Spleen (tissue), 11 donors: ENCODE measurements at regions not wholly inside any gene's neighbourhood (a gene's known extent, or its start where the extent isn't known, plus 50 kb on each side); places are given as distances from the start of the nearest gene placed in this dataset.
"Not testable (repeated sequence)": the region's sequence is repeated elsewhere in the genome, so short reads cannot be mapped to it uniquely, and the experiment has no call there.

ENCODE experiments used
- DNase-seq: peaks from one replicate; pipeline ENCODE4 v3.0.0-alpha.2; 2020
- H3K27ac ChIP-seq, 8 donors: fragments of 200-600 bp; sonication (generic) in 7 of 8; 1 replicate in 4 of 8; 2 replicates in 4 of 8; pipeline versions ENCODE4 v1.5.0 to v1.8.0; 2016 to 2021; ENCODE audit warnings: inconsistent platforms in 4 of 8, mild to moderate bottlenecking in 4 of 8, moderate library complexity in 1 of 8
- H3K27me3 ChIP-seq, 7 donors: fragments of 200-600 bp; sonication (generic) in 6 of 7; replicated peaks in 1 of 7; 1 replicate in 4 of 7; 2 replicates in 3 of 7; pipeline versions ENCODE4 v1.5.0 to v1.8.0; 2016 to 2021; ENCODE audit warnings: inconsistent platforms in 3 of 7, mild to moderate bottlenecking in 1 of 7
- H3K36me3 ChIP-seq, 6 donors: fragments of 200-600 bp; sonication (generic) in 5 of 6; 1 replicate in 4 of 6; 2 replicates in 2 of 6; pipeline versions ENCODE4 v1.5.0 to v1.8.0; 2016 to 2021; ENCODE audit warnings: inconsistent platforms in 2 of 6
- H3K4me1 ChIP-seq, 6 donors: fragments of 200-600 bp; sonication (generic) in 5 of 6; 1 replicate in 3 of 6; 2 replicates in 3 of 6; pipeline versions ENCODE4 v1.5.0 to v1.8.0; 2016 to 2021; ENCODE audit warnings: inconsistent platforms in 3 of 6
- H3K4me3 ChIP-seq, 8 donors: fragments of 200-600 bp; sonication (generic) in 7 of 8; 1 replicate in 4 of 8; 2 replicates in 4 of 8; pipeline versions ENCODE4 v1.5.0 to v1.8.0; 2016 to 2021; ENCODE audit warnings: inconsistent platforms in 4 of 8, mild to moderate bottlenecking in 4 of 8, moderate library complexity in 2 of 8
- H3K9me3 ChIP-seq, 8 donors: fragments of 200-600 bp; sonication (generic) in 7 of 8; 1 replicate in 4 of 8; 2 replicates in 4 of 8; pipeline versions ENCODE4 v1.5.0 to v1.8.0; 2016 to 2021; ENCODE audit warnings: inconsistent platforms in 4 of 8
- POLR2A ChIP-seq, 3 donors: fragments of 450-650 bp; IDR thresholded peaks; one replicate each; pipeline ENCODE4 v1.5.1; 2017; ENCODE audit warnings: antibody characterized with exemption in 3 of 3, mild to moderate bottlenecking in 1 of 3
- POLR2AphosphoS5 ChIP-seq, 3 donors: sonication (generic); formaldehyde crosslinking; IDR thresholded peaks; one replicate each; pipeline ENCODE4 v1.5.1; 2017; ENCODE audit warnings: antibody characterized with exemption in 3 of 3
- WGBS, 5 donors: extraction: QIAGEN DNeasy Blood & Tissue Kit in 3 of 5; methylation state at CpG; one replicate each; pipeline versions ENCODE4 v1.1.5 to v1.1.7; 2013 to 2018; 5-methylcytosine and 5-hydroxymethylcytosine counted together
- intact Hi-C: fragments of 100-400 bp; cut with DNase I; formaldehyde crosslinking; loops from one replicate; pipeline ENCODE4 v1.15.0; 2023; ENCODE audit warnings: low total_unique reads
- TF ChIP-seq, protein P1 (sequence below), 11 experiments: fragments of 200-600 bp in 7 of 11; fragments of 450-650 bp in 4 of 11; sonication (generic) in 4 of 11; IDR thresholded peaks in 8 of 11; conservative IDR thresholded peaks in 3 of 11; 1 replicate in 7 of 11; 2 replicates in 4 of 11; pipeline versions ENCODE4 v1.4.0 to v1.8.0; 2016 to 2021; ENCODE audit warnings: antibody characterized with exemption in 11 of 11, inconsistent platforms in 4 of 11, mild to moderate bottlenecking in 1 of 11
- donor health status: healthy with polysubstance abuse.
- donor health status: DM: no; HTN: no; CAD: no; lungs with moderate emphysema.
- donor health status: DM: no; HTN: no; CAD: no.
- donor health status: Bipolar disorder and iron deficiency.
- donor health status: healthy.
- donor health status: DM: no; HTN: no; CAD: no.
- donor health status: DM: yes; HTN: yes; CAD: no.

- Histone ChIP-seq H3K4me3 (no peak overlapping the region), H3K4me1 (no peaks in the 10 kb centered on the region), H3K27me3 (no peaks in the 10 kb centered on the region), H3K36me3 (no peaks in the 10 kb centered on the region), H3K27ac (no peak overlapping the region), H3K9me3 (peaks cover 0 to 5% (median 0%) of the 10 kb centered on the region in 8 donors)
- WGBS, 5 donors: 88 to 98% (median 95%) methylated on average over 2 of the region's 2 CpGs
- no peak for TF ChIP-seq POLR2AphosphoS5 (IDR thresholded peaks at IDR 0.05)
- no peak for TF ChIP-seq POLR2A (IDR thresholded peaks at IDR 0.05)
- TF ChIP-seq, protein P1, sequence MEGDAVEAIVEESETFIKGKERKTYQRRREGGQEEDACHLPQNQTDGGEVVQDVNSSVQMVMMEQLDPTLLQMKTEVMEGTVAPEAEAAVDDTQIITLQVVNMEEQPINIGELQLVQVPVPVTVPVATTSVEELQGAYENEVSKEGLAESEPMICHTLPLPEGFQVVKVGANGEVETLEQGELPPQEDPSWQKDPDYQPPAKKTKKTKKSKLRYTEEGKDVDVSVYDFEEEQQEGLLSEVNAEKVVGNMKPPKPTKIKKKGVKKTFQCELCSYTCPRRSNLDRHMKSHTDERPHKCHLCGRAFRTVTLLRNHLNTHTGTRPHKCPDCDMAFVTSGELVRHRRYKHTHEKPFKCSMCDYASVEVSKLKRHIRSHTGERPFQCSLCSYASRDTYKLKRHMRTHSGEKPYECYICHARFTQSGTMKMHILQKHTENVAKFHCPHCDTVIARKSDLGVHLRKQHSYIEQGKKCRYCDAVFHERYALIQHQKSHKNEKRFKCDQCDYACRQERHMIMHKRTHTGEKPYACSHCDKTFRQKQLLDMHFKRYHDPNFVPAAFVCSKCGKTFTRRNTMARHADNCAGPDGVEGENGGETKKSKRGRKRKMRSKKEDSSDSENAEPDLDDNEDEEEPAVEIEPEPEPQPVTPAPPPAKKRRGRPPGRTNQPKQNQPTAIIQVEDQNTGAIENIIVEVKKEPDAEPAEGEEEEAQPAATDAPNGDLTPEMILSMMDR (IDR thresholded peaks at IDR 0.05 in 8 of 11, conservative IDR thresholded peaks at IDR 0.05 in 3 of 11): no peak
- DNase-seq: no peak
- intact Hi-C loops: no loop called here
Measured at GRCh38 chr4:96431094-96431493, 591.2 kb downstream of the PDHA2 start.

- no peak overlapping the region for H3K27ac ChIP-seq
- H3K4me1 ChIP-seq: no peaks in the 10 kb centered on the region
Measured at GRCh38 chr4:96448315-96448872, 608.5 kb downstream of the PDHA2 start.

DNA sequence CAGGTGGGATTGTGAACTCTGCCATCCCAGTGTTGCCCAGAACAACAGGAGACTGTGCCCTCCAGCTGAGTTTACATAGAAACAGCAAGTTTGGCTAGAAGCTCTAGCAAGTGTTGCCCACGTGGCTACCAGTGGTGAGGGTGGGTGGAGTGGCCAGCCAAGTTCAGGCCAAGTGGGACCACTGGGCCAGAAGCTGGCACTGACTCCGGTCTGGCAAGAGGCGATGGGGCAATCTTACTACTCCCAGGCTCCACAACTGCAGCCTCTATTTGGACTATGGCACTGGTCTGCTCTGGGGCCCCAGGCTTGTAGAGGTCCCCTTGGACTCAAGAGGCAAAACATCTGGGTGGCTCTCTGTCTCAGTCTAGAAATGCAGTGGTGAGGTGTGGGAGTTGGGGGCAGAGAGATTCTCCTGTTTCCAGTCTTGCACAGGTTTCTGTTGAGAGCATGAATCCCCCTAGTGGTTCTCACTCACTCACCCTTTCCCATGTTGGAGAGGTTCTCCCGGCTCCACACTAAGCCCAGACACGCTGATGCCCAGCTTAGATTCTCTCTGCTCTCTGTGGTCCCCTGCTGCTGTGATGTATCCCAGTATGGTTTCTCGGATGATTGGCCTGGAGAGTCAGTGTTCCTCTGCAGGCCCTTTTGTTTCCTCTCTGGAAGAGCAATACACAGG is 615.3 kb downstream of the PDHA2 start:
- peaks cover 0 to 34% (median 13%) of the 10 kb centered on the region in 8 donors for H3K9me3 ChIP-seq
- H3K27ac ChIP-seq: no peak overlapping the region
- no peak overlapping the region for H3K4me3 ChIP-seq
- no peaks in the 10 kb centered on the region for H3K36me3 ChIP-seq
- no peak for DNase-seq
- 75 to 85% (median 76%) methylated on average over 6 of the region's 6 CpGs for WGBS, 5 donors
- no peaks in the 10 kb centered on the region for H3K4me1 ChIP-seq
- intact Hi-C loops: no loop called here
- TF ChIP-seq, protein P1 (IDR thresholded peaks at IDR 0.05 in 8 of 11, conservative IDR thresholded peaks at IDR 0.05 in 3 of 11): no peak
- TF ChIP-seq POLR2A (IDR thresholded peaks at IDR 0.05): no peak
- no peak for TF ChIP-seq POLR2AphosphoS5 (IDR thresholded peaks at IDR 0.05)
- no peaks in the 10 kb centered on the region for H3K27me3 ChIP-seq

More at GRCh38 chr4:96448315-96448872, 608.5 kb downstream of the PDHA2 start:
- H3K36me3 ChIP-seq: no peaks in the 10 kb centered on the region
- no peaks in the 10 kb centered on the region for H3K27me3 ChIP-seq
- no peak for DNase-seq
- 66 to 71% (median 67%) methylated on average over 3 of the region's 3 CpGs for WGBS, 5 donors
- intact Hi-C loops: no loop called here
- no peak overlapping the region for H3K4me3 ChIP-seq
- TF ChIP-seq POLR2AphosphoS5 (IDR thresholded peaks at IDR 0.05) (no peak), POLR2A (IDR thresholded peaks at IDR 0.05) (no peak)
- TF ChIP-seq, protein P1 (IDR thresholded peaks at IDR 0.05 in 8 of 11, conservative IDR thresholded peaks at IDR 0.05 in 3 of 11): no peak
- H3K9me3 ChIP-seq: peaks cover 0 to 71% (median 51%) of the 10 kb centered on the region in 8 donors

DNA sequence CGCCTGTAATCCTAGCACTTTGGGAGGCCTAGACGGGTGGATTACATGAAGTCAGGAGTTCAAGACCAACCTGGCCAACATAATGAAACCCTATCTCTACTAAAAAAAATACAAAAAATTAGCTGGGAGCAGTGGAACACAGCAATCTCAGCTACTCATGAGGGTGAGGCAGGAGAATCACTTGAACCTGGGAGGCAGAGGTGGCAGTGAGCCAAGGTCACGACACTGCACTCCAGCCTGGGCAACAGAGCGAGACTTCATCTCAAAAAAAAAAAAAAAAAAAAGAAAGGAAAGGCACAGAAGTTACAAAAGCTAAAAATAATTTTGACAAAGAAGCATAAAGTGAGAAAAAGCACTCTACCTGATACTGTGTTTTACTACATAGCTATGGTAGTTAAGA is 618.1 kb downstream of the PDHA2 start:
- 73 to 93% (median 79%) methylated on average over 4 of the region's 4 CpGs for WGBS, 5 donors
- H3K36me3 ChIP-seq, DNase-seq, H3K4me3 ChIP-seq, H3K27me3 ChIP-seq, H3K4me1 ChIP-seq, H3K27ac ChIP-seq, intact Hi-C loops: not testable (repeated sequence)
- peaks cover 0 to 16% (median 5%) of the 10 kb centered on the region in 8 donors for H3K9me3 ChIP-seq
